Endothelial cell of umbilical vein (primary cell): ENCODE measurements at regions not wholly inside any gene's neighbourhood (a gene's known extent, or its start where the extent isn't known, plus 50 kb on each side); places are given as distances from the start of the nearest gene placed in this dataset.

Source experiments
- BruUV-seq: library from RNA; stranded (reverse); fragments of 400-500 nt; replicated peaks from 2 replicates; lab custom pipeline; 2021; lab: Mats Ljungman, UMichigan
- CTCF ChIA-PET: fragments of 300-600, 350-600 bp; sonication (Branson Sonifier 250); formaldehyde crosslinking; loops from one replicate; lab custom pipeline; 2021; ENCODE audit warnings: antibody characterized with exemption, inconsistent platforms; lab: Charles Lee
- POLR2A ChIA-PET: fragments of 300-600, 350-600 bp; sonication (Branson Sonifier 250); formaldehyde crosslinking; loops from one replicate; lab custom pipeline; 2021; ENCODE audit warnings: antibody characterized with exemption, inconsistent platforms; lab: Charles Lee
- DNase-seq: peaks from one replicate; pipeline ENCODE4 v3.0.0-alpha.2; 2011; ENCODE audit warnings: low read depth, low spot score
- FAIRE-seq: peaks from 2 replicates; lab custom pipeline; 2011; peaks lifted over from hg19 to GRCh38; lab: Jason Lieb, UNC
- H2AFZ ChIP-seq: 2 replicates; pipeline ENCODE4 v1.6.0; 2012; ENCODE audit warnings: low read depth, low read length, control low read depth, inconsistent platforms
- H3K27ac ChIP-seq: 2 replicates; pipeline ENCODE4 v1.5.1; 2011; ENCODE audit warnings: low read depth, mild to moderate bottlenecking, control low read depth, low read length, moderate library complexity; ENCODE audit not compliant: insufficient read depth
- H3K27me3 ChIP-seq, 2 experiments: 2 replicates each; pipeline versions ENCODE4 v1.6.0 to v1.6.1; 2011; ENCODE audit warnings: low read length in 2 of 2, mixed read lengths in 1 of 2; ENCODE audit not compliant: control insufficient read depth in 2 of 2, insufficient read depth in 2 of 2
- H3K36me3 ChIP-seq, 2 experiments: 2 replicates in 1 of 2; 3 replicates in 1 of 2; pipeline ENCODE4 v1.5.1; 2011; ENCODE audit warnings: low read length in 2 of 2, mild to moderate bottlenecking in 1 of 2, moderate library complexity in 1 of 2; ENCODE audit not compliant: control insufficient read depth in 2 of 2, insufficient read depth in 2 of 2; ENCODE audit errors: extremely low read depth in 1 of 2
- H3K4me1 ChIP-seq: 3 replicates; pipeline ENCODE4 v1.5.1; 2011; ENCODE audit warnings: mild to moderate bottlenecking, low read length; ENCODE audit not compliant: control insufficient read depth, insufficient read depth; ENCODE audit errors: extremely low read depth
- H3K4me2 ChIP-seq: 2 replicates; pipeline ENCODE4 v1.6.1; 2011; ENCODE audit warnings: low read length, control low read depth, mixed read lengths; ENCODE audit not compliant: insufficient read depth
- H3K4me3 ChIP-seq, 3 experiments: fragments of 200-600 bp in 1 of 3; sonication (generic), shearing (Covaris generic) in 1 of 3; replicated peaks in 1 of 3; 2 replicates each; pipeline ENCODE4 v1.5.1; 2011 to 2016; ENCODE audit warnings: control low read depth in 3 of 3, low read length in 3 of 3, mild to moderate bottlenecking in 2 of 3, inconsistent platforms in 1 of 3, low read depth in 1 of 3, moderate library complexity in 1 of 3; ENCODE audit not compliant: insufficient read depth in 1 of 3
- H3K79me2 ChIP-seq: 2 replicates; pipeline ENCODE4 v1.6.0; 2012; ENCODE audit warnings: low read length, inconsistent platforms; ENCODE audit not compliant: control insufficient read depth, insufficient read depth
- H3K9ac ChIP-seq: replicated peaks from 2 replicates; pipeline ENCODE3; 2011; ENCODE audit warnings: low read length, control low read depth; ENCODE audit not compliant: insufficient read depth; ENCODE audit errors: extremely low read depth
- H3K9me1 ChIP-seq: replicated peaks from 3 replicates; pipeline ENCODE4 v1.6.0; 2011; ENCODE audit warnings: mild to moderate bottlenecking, low read length; ENCODE audit not compliant: control insufficient read depth, insufficient read depth; ENCODE audit errors: extremely low read depth
- H3K9me3 ChIP-seq: replicated peaks from 2 replicates; pipeline ENCODE4 v1.5.1; 2012; ENCODE audit warnings: low read length, inconsistent platforms; ENCODE audit not compliant: control insufficient read depth, insufficient read depth
- H4K20me1 ChIP-seq: replicated peaks from 2 replicates; pipeline ENCODE3; 2011; ENCODE audit warnings: mild to moderate bottlenecking, low read length; ENCODE audit not compliant: control insufficient read depth, insufficient read depth; ENCODE audit errors: extremely low read depth
- EZH2 ChIP-seq: IDR thresholded peaks from 2 replicates; pipeline ENCODE4 v1.6.1; 2012; ENCODE audit warnings: borderline replicate concordance, low read depth, mild to moderate bottlenecking, moderate library complexity, low read length, inconsistent platforms; ENCODE audit not compliant: severe bottlenecking
- FOS ChIP-seq: IDR thresholded peaks from 2 replicates; pipeline ENCODE4 v1.6.1; 2011; ENCODE audit warnings: mild to moderate bottlenecking, low read length, moderate library complexity, borderline replicate concordance; ENCODE audit not compliant: insufficient read depth
- GATA2 ChIP-seq: IDR thresholded peaks from 2 replicates; pipeline ENCODE4 v1.7.0; 2011; ENCODE audit warnings: low read depth, mild to moderate bottlenecking, moderate library complexity, mixed read lengths, low read length; ENCODE audit not compliant: insufficient read length, insufficient read depth
- MAX ChIP-seq: IDR thresholded peaks from 2 replicates; pipeline ENCODE4 v1.6.1; 2011; ENCODE audit not compliant: insufficient read depth, insufficient read length
- MYC ChIP-seq: IDR thresholded peaks from one replicate; pipeline ENCODE4 v1.6.1; 2011; ENCODE audit warnings: mild to moderate bottlenecking, low read depth, low read length
- POLR2A ChIP-seq: IDR thresholded peaks from 2 replicates; pipeline ENCODE4 v1.6.1; 2012; ENCODE audit warnings: low read depth, mild to moderate bottlenecking, control low read depth, low read length
- POLR2AphosphoS5 ChIP-seq: IDR thresholded peaks from 2 replicates; pipeline ENCODE4 v1.6.1; 2012; ENCODE audit warnings: low read depth, mild to moderate bottlenecking, control low read depth, low read length, moderate library complexity; ENCODE audit not compliant: insufficient read depth
- dilution Hi-C: fragments of 300-500 bp; cut with MboI; formaldehyde crosslinking; loops from one replicate; pipeline ENCODE4 v1.15.0; 2019; ENCODE audit warnings: low sequenced_read_pairs; ENCODE audit not compliant: extremely low pct_ligation_motif_present
- intact Hi-C: fragments of 100-400 bp; cut with micrococcal nuclease; formaldehyde crosslinking; loops from one replicate; pipeline ENCODE4 v1.10.0; 2022
- TF ChIP-seq, protein P1 (sequence below), 2 donors: IDR thresholded peaks; 1 replicate in 1 of 2; 2 replicates in 1 of 2; pipeline ENCODE4 v1.5.1; 2011; ENCODE audit warnings: low read length in 2 of 2, mild to moderate bottlenecking in 2 of 2, moderate library complexity in 2 of 2, control low read depth in 1 of 2, inconsistent platforms in 1 of 2, low read depth in 1 of 2; ENCODE audit not compliant: insufficient read depth in 1 of 2; ENCODE audit errors: extremely low read depth in 1 of 2

- H3K9me1 ChIP-seq, result no peaks in the 10 kb centered on the region
- H3K27ac ChIP-seq, result no peak overlapping the region
- no peaks in the 10 kb centered on the region for H3K4me1 ChIP-seq
- no peak for FAIRE-seq
- no TSS peak for BruUV-seq
- no peak overlapping the region for H3K9ac ChIP-seq
- intact Hi-C loops, result no loop called here
- TF ChIP-seq POLR2AphosphoS5 (no peak), EZH2 (no peak), FOS (no peak), MAX (no peak), GATA2 (no peak), POLR2A (no peak), MYC (no peak)
- TF ChIP-seq, protein P1, sequence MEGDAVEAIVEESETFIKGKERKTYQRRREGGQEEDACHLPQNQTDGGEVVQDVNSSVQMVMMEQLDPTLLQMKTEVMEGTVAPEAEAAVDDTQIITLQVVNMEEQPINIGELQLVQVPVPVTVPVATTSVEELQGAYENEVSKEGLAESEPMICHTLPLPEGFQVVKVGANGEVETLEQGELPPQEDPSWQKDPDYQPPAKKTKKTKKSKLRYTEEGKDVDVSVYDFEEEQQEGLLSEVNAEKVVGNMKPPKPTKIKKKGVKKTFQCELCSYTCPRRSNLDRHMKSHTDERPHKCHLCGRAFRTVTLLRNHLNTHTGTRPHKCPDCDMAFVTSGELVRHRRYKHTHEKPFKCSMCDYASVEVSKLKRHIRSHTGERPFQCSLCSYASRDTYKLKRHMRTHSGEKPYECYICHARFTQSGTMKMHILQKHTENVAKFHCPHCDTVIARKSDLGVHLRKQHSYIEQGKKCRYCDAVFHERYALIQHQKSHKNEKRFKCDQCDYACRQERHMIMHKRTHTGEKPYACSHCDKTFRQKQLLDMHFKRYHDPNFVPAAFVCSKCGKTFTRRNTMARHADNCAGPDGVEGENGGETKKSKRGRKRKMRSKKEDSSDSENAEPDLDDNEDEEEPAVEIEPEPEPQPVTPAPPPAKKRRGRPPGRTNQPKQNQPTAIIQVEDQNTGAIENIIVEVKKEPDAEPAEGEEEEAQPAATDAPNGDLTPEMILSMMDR (IDR thresholded peaks at IDR 0.05; ENCODE audit: extremely low read depth in 1 of 2, insufficient read depth in 1 of 2, low read depth in 1 of 2, low read length in 2 of 2), result no peak
- H3K36me3 ChIP-seq, result no peaks in the 10 kb centered on the region
- H3K27me3 ChIP-seq, result no peaks in the 10 kb centered on the region
- no peaks in the 10 kb centered on the region for H4K20me1 ChIP-seq
- no peak for DNase-seq
- H2AFZ ChIP-seq, result no peak overlapping the region
- no peaks in the 10 kb centered on the region for H3K79me2 ChIP-seq
- ChIA-PET CTCF (no interaction called here), POLR2A (no interaction called here)
- H3K9me3 ChIP-seq, result no peaks in the 10 kb centered on the region
- no peak overlapping the region for H3K4me2 ChIP-seq
- dilution Hi-C loops, result no loop called here
- no peak overlapping the region for H3K4me3 ChIP-seq
Observed at GRCh38 chr1:68831281-68831680, 334.4 kb upstream of the DEPDC1 start.
